NB4 (cell line): ENCODE measurements at regions not wholly inside any gene's neighbourhood (a gene's known extent, or its start where the extent isn't known, plus 50 kb on each side); places are given as distances from the start of the nearest gene placed in this dataset.

Experiments used
- DNase-seq: peaks from one replicate; pipeline ENCODE4 v3.0.0; 2010; ENCODE audit warnings: low read depth
- H3K4me3 ChIP-seq: one replicate; pipeline ENCODE4 v1.5.1; 2011; ENCODE audit warnings: mild to moderate bottlenecking, low read depth, low read length, moderate library complexity
- CTCF ChIP-seq: IDR thresholded peaks from one replicate; pipeline ENCODE4 v1.5.1; 2012; ENCODE audit warnings: low read depth, low read length
- MAX ChIP-seq: IDR thresholded peaks from 2 replicates; pipeline ENCODE4 v1.6.1; 2011; ENCODE audit warnings: low read depth, low read length
- MYC ChIP-seq: IDR thresholded peaks from 2 replicates; pipeline ENCODE4 v1.6.1; 2011; ENCODE audit warnings: low read depth, low read length
- POLR2A ChIP-seq: IDR thresholded peaks from 2 replicates; pipeline ENCODE4 v1.6.1; 2011; ENCODE audit warnings: mild to moderate bottlenecking; ENCODE audit not compliant: insufficient read length; ENCODE audit errors: extremely low read depth

GRCh38 chr4:186851291-186852072 lies 127.8 kb upstream of the FAT1 start:
- no peak overlapping the region for H3K4me3 ChIP-seq
- TF ChIP-seq MYC = no peak
- TF ChIP-seq MAX = no peak
- TF ChIP-seq CTCF = no peak
- no peak for TF ChIP-seq POLR2A
- DNase-seq = no peak

- no peak overlapping the region for H3K4me3 ChIP-seq
- DNase-seq = no peak
- TF ChIP-seq POLR2A (no peak), MYC (no peak), CTCF (no peak), MAX (no peak)
These were observed 128.4 kb upstream of the FAT1 start for GRCh38 chr4:186852073-186852420.

- no peak for TF ChIP-seq MYC
- TF ChIP-seq MAX = no peak
- no peak for TF ChIP-seq CTCF
- no peak for TF ChIP-seq POLR2A
- no peak overlapping the region for H3K4me3 ChIP-seq
- DNase-seq = no peak
These were observed 129.3 kb upstream of the FAT1 start for GRCh38 chr4:186852964-186853391.

- no peak for TF ChIP-seq MYC
- no peak for TF ChIP-seq CTCF
- no peak for TF ChIP-seq POLR2A
- TF ChIP-seq MAX = no peak
- no peak for DNase-seq
These were observed 130.6 kb upstream of the FAT1 start for GRCh38 chr4:186854256-186854655.

GRCh38 chr4:186855111-186855510 lies 131.5 kb upstream of the FAT1 start:
- no peak for DNase-seq
- no peak for TF ChIP-seq MYC
- TF ChIP-seq MAX = no peak
- no peak for TF ChIP-seq POLR2A
- no peak overlapping the region for H3K4me3 ChIP-seq

More at GRCh38 chr4:186854256-186854655, 130.6 kb upstream of the FAT1 start:
- H3K4me3 ChIP-seq = no peak overlapping the region

GRCh38 chr4:186857793-186858192 lies 134.1 kb upstream of the FAT1 start:
- H3K4me3 ChIP-seq = no peak overlapping the region
- DNase-seq = no peak
- TF ChIP-seq MAX (no peak), POLR2A (no peak), MYC (no peak), CTCF (no peak)
